HG03139 (cell line): ENCODE measurements at regions not wholly inside any gene's neighbourhood (a gene's known extent, or its start where the extent isn't known, plus 50 kb on each side); places are given as distances from the start of the nearest gene placed in this dataset.

Experiments
- ATAC-seq: cut with Tn5 transposase; IDR thresholded peaks from one replicate; pipeline ENCODE4 v1.9.1; 2021; ENCODE audit not compliant: unreplicated experiment

GRCh38 chr21:16071761-16072160 is 342.0 kb downstream of the USP25 start:
- ATAC-seq = no peak

- ATAC-seq = no peak
Measured at GRCh38 chr21:16072221-16072620, 342.4 kb downstream of the USP25 start.

- no peak for ATAC-seq
Measured at GRCh38 chr21:16072737-16073136, 343.0 kb downstream of the USP25 start.

GRCh38 chr21:16073586-16073985 is 343.8 kb downstream of the USP25 start:
- no peak for ATAC-seq

- no peak for ATAC-seq
Measured at GRCh38 chr21:16074950-16075489, 345.2 kb downstream of the USP25 start.

GRCh38 chr21:16075649-16076282 is 346.0 kb downstream of the USP25 start:
- no peak for ATAC-seq

- no peak for ATAC-seq
Measured at GRCh38 chr21:16076465-16076864, 346.7 kb downstream of the USP25 start.

GRCh38 chr21:16078382-16078781 is 348.6 kb downstream of the USP25 start:
- ATAC-seq = no peak

- ATAC-seq = no peak
Measured at GRCh38 chr21:16079830-16080229, 350.0 kb downstream of the USP25 start.

- ATAC-seq = no peak
Measured at GRCh38 chr21:16081304-16081703, 351.5 kb downstream of the USP25 start.

GRCh38 chr21:16082038-16082816 is 352.4 kb downstream of the USP25 start:
- ATAC-seq = no peak

- no peak for ATAC-seq
Measured at GRCh38 chr21:16084776-16085364, 355.1 kb downstream of the USP25 start.

- ATAC-seq = no peak
Measured at GRCh38 chr21:16085421-16085820, 355.6 kb downstream of the USP25 start.

- ATAC-seq = no peak
Measured at GRCh38 chr21:16086121-16086520, 356.3 kb downstream of the USP25 start.

- ATAC-seq = no peak
Measured at GRCh38 chr21:16086936-16087335, 357.2 kb downstream of the USP25 start.

GRCh38 chr21:16087523-16087922 is 357.7 kb downstream of the USP25 start:
- no peak for ATAC-seq

- no peak for ATAC-seq
Measured at GRCh38 chr21:16088056-16088455, 358.3 kb downstream of the USP25 start.

- ATAC-seq = no peak
Measured at GRCh38 chr21:16095005-16095404, 365.2 kb downstream of the USP25 start.

- ATAC-seq = no peak
Measured at GRCh38 chr21:16096988-16097387, 367.2 kb downstream of the USP25 start.

GRCh38 chr21:16102113-16102512 is 372.3 kb downstream of the USP25 start:
- ATAC-seq = no peak

GRCh38 chr21:16108561-16109075 is 378.8 kb downstream of the USP25 start:
- no peak for ATAC-seq
